Central memory CD8-positive, alpha-beta T cell (primary cell): ENCODE measurements at regions not wholly inside any gene's neighbourhood (a gene's known extent, or its start where the extent isn't known, plus 50 kb on each side); places are given as distances from the start of the nearest gene placed in this dataset.

Experiments used
- ATAC-seq: fragments of 150-1000 bp; cut with Tn5 transposase; replicated peaks from 2 replicates; pipeline ENCODE4 v1.10.0; 2022; ENCODE audit warnings: mild to moderate bottlenecking, moderate FRiP score, moderate number of reproducible peaks; ENCODE audit not compliant: poor library complexity, severe bottlenecking; ENCODE audit errors: extremely low read depth
- DNase-seq, 2 donors: peaks; one replicate each; pipeline ENCODE4 v3.0.0; 2021; ENCODE audit warnings: low spot score in 2 of 2
- H3K27ac Mint-ChIP-seq: one replicate; pipeline ENCODE4 v1.8.0; 2022; ENCODE audit warnings: low read depth, mild to moderate bottlenecking, moderate library complexity, mixed read lengths
- H3K27me3 Mint-ChIP-seq: one replicate; pipeline ENCODE4 v1.8.0; 2022; ENCODE audit warnings: mixed read lengths
- H3K36me3 Mint-ChIP-seq: one replicate; pipeline ENCODE4 v1.8.0; 2022; ENCODE audit warnings: mild to moderate bottlenecking, moderate library complexity, mixed read lengths; ENCODE audit not compliant: insufficient read depth
- H3K4me1 Mint-ChIP-seq: one replicate; pipeline ENCODE4 v1.8.0; 2022; ENCODE audit warnings: mixed read lengths
- H3K4me3 Mint-ChIP-seq: one replicate; pipeline ENCODE4 v1.8.0; 2022; ENCODE audit warnings: mild to moderate bottlenecking, moderate library complexity, mixed read lengths
- H3K9me3 Mint-ChIP-seq: one replicate; pipeline ENCODE4 v1.8.0; 2022; ENCODE audit warnings: mixed read lengths

GRCh38 chr22:49291169-49291568 is 536.5 kb downstream of the BRD1 start:
- H3K27ac Mint-ChIP-seq: no peak overlapping the region
- DNase-seq (no peak), ATAC-seq (no peak)
- H3K9me3 Mint-ChIP-seq: peaks cover 7% of the 10 kb centered on the region
- H3K4me3 Mint-ChIP-seq: no peak overlapping the region
- H3K4me1 Mint-ChIP-seq: no peaks in the 10 kb centered on the region
- peaks cover 2% of the 10 kb centered on the region for H3K36me3 Mint-ChIP-seq
- peaks cover 12% of the 10 kb centered on the region for H3K27me3 Mint-ChIP-seq

- no peak overlapping the region for H3K4me3 Mint-ChIP-seq
- peaks cover 2% of the 10 kb centered on the region for H3K36me3 Mint-ChIP-seq
- ATAC-seq (no peak), DNase-seq (no peak)
- peaks cover 7% of the 10 kb centered on the region for H3K9me3 Mint-ChIP-seq
- peaks cover 8% of the 10 kb centered on the region for H3K27me3 Mint-ChIP-seq
- no peak overlapping the region for H3K27ac Mint-ChIP-seq
- H3K4me1 Mint-ChIP-seq: no peaks in the 10 kb centered on the region
These were observed 537.0 kb downstream of the BRD1 start for GRCh38 chr22:49290711-49291110.

DNA sequence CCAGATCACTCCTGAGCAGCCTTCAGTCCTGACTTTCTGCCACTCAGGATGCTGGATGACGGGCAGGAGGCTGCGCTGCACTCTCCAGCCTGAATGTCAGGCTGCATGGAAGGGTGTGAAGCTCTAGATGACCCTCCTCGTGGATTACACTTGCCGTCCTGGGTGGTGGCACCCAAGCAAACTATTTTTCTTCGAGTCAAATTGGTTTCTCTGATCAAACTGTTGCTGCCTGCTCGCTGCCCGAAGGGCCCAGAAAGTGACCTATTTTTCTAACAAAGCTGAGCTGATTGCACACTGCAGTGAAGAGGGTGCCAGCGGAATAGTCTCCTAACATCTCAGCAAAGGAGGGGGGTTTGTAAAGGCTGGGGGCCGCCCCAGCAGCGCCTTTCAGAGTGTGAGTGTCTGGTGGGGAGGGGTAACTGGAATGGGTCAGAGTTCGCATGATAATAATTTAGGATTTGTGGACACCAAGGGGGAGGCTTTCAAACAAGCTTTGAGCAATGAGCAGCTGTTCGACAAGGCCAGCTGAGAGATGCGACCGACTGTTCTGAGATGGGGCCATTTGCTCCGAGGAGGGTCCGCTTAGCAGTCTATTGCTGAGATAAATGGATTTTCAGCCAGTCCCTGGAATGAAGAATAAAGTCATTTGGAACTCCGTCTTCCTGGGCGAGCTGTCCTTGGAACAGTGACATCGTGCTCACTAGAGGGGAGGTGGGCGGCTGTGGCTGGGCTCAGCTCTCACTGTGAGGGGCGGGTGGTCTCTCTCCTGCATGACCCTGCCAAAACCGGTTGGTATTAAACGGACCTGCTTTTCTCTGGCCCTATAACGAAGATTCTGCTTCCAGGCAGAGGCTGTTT is 537.6 kb downstream of the BRD1 start:
- peaks cover 2% of the 10 kb centered on the region for H3K36me3 Mint-ChIP-seq
- H3K27ac Mint-ChIP-seq: no peak overlapping the region
- H3K4me1 Mint-ChIP-seq: no peaks in the 10 kb centered on the region
- DNase-seq: no peak
- no peak for ATAC-seq
- H3K9me3 Mint-ChIP-seq: peaks cover 7% of the 10 kb centered on the region
- peaks cover 5% of the 10 kb centered on the region for H3K27me3 Mint-ChIP-seq
- no peak overlapping the region for H3K4me3 Mint-ChIP-seq

GRCh38 chr22:49286181-49286760 is 541.4 kb downstream of the BRD1 start:
- no peaks in the 10 kb centered on the region for H3K9me3 Mint-ChIP-seq
- DNase-seq (no peak), ATAC-seq (no peak)
- no peaks in the 10 kb centered on the region for H3K4me1 Mint-ChIP-seq
- no peaks in the 10 kb centered on the region for H3K36me3 Mint-ChIP-seq
- no peak overlapping the region for H3K27ac Mint-ChIP-seq
- H3K27me3 Mint-ChIP-seq: peaks cover 42% of the 10 kb centered on the region
- no peak overlapping the region for H3K4me3 Mint-ChIP-seq

DNA sequence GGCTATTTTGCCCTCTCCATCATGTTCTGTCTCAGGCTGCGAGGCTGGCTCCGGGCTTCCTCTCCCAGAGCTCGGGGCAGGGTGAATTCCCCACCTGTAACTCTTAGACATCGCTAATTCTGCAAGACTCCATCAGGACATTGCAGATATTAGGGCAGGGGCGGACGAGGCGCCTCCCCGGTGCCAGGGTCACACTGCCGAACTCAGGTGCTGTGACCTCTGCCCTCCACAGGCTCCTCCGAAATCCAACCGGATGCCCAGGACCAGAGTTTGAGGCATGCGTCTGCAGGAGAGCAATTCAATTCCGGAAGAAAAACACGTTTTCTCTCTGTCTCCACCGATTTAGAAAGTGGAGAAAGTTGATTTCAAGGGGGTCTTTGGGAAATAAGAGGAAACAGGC is 542.7 kb downstream of the BRD1 start:
- Mint-ChIP-seq H3K27ac (no peak overlapping the region), H3K27me3 (peaks cover 55% of the 10 kb centered on the region), H3K4me1 (no peaks in the 10 kb centered on the region), H3K36me3 (no peaks in the 10 kb centered on the region), H3K4me3 (no peak overlapping the region), H3K9me3 (peaks cover 8% of the 10 kb centered on the region)
- ATAC-seq (no peak), DNase-seq (no peak)

GRCh38 chr22:49284056-49284784 is 543.5 kb downstream of the BRD1 start:
- H3K4me3 Mint-ChIP-seq: no peak overlapping the region
- H3K4me1 Mint-ChIP-seq: no peaks in the 10 kb centered on the region
- no peak for DNase-seq
- no peak for ATAC-seq
- H3K36me3 Mint-ChIP-seq: no peaks in the 10 kb centered on the region
- peaks cover 9% of the 10 kb centered on the region for H3K9me3 Mint-ChIP-seq
- peaks cover 55% of the 10 kb centered on the region for H3K27me3 Mint-ChIP-seq
- H3K27ac Mint-ChIP-seq: no peak overlapping the region

- no peak for ATAC-seq
- Mint-ChIP-seq H3K4me3 (no peak overlapping the region), H3K9me3 (peaks cover 9% of the 10 kb centered on the region), H3K27me3 (peaks cover 55% of the 10 kb centered on the region), H3K4me1 (no peaks in the 10 kb centered on the region), H3K36me3 (no peaks in the 10 kb centered on the region), H3K27ac (no peak overlapping the region)
- DNase-seq: no peak
These were observed 545.1 kb downstream of the BRD1 start for GRCh38 chr22:49282596-49282995.

DNA sequence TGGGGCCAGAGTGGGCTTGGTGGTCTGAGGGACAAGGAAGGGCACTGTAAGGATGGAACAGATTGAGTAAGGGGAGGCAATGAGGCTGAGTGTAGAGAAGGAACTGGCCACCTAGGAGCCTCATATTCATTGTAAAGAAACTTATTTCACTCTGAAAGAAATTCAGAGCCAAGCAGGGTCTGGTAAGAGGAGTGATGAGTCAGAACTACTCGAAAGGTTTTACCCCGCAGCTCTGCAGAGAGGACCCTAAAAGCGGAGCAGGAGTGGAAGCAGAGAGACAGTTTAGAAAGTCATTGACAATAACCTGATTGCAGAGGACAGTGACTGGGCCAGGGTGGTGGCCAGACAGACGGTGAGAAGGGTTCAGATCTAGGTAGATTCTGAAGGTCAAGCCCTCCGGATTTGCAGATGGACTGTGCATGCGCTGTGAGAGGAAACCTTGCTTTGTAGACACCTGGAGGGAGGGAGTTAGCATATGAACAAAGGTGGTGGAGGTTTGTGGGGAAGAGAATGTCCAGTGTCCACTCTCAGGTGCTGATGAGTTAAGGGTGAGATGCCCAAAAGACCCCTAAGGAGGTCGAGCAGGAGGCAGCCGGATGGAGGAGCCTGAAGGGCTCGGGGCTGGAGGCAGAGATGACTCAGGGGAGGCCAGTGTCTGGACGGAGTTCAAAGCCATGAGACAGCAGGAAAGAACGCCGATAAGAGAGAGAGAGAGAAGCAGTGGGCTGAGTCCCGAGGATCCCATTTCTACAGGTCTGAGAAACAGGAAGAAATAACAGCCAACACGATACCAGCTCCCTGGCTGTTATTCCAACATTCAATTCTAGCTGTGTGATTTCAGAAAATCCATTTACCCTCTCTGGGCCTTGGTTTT is 546.0 kb downstream of the BRD1 start:
- Mint-ChIP-seq H3K4me3 (no peak overlapping the region), H3K36me3 (no peaks in the 10 kb centered on the region), H3K4me1 (no peaks in the 10 kb centered on the region), H3K27ac (no peak overlapping the region), H3K9me3 (peaks cover 9% of the 10 kb centered on the region), H3K27me3 (peaks cover 55% of the 10 kb centered on the region)
- ATAC-seq (no peak), DNase-seq (no peak)

- no peaks in the 10 kb centered on the region for H3K4me1 Mint-ChIP-seq
- peaks cover 50% of the 10 kb centered on the region for H3K27me3 Mint-ChIP-seq
- H3K9me3 Mint-ChIP-seq: peaks cover 9% of the 10 kb centered on the region
- DNase-seq (no peak), ATAC-seq (no peak)
- no peaks in the 10 kb centered on the region for H3K36me3 Mint-ChIP-seq
- no peak overlapping the region for H3K27ac Mint-ChIP-seq
- H3K4me3 Mint-ChIP-seq: no peak overlapping the region
These were observed 549.3 kb downstream of the BRD1 start for GRCh38 chr22:49278340-49278739.

GRCh38 chr22:49276567-49276966 is 551.1 kb downstream of the BRD1 start:
- H3K4me3 Mint-ChIP-seq: no peak overlapping the region
- no peaks in the 10 kb centered on the region for H3K4me1 Mint-ChIP-seq
- H3K27me3 Mint-ChIP-seq: peaks cover 45% of the 10 kb centered on the region
- ATAC-seq: no peak
- peaks cover 9% of the 10 kb centered on the region for H3K9me3 Mint-ChIP-seq
- DNase-seq: no peak
- H3K27ac Mint-ChIP-seq: no peak overlapping the region
- no peaks in the 10 kb centered on the region for H3K36me3 Mint-ChIP-seq

DNA sequence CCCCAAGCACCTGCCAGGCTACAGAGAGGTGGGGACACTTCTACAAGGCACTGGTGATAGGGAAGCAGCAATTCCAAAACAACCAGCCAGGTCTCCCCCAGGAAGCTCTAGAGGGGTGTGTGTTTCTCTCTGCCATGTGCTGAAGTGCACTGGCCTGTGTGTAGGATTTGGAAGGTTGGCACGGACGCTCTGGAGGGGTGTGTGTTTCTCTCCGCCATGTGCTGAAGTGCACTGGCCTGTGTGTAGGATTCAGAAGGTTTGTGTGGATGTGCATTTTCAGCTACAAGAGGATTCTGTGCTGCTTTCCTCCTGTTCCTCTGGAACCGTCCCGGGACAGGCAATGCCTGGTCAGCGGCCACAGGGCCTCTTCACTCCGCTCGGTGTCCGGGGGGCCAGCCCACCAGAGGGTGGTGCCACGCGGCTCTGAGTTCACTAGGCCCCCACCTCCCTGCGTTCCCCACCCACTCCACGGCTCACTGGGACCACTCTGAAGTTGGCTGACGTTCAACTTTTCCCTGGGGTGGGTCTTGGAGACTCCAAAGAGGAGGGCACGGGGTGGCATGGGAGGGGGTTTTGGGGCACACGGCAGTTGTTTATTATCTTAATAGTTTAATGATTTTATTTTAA is 552.8 kb downstream of the BRD1 start:
- DNase-seq (no peak), ATAC-seq (no peak)
- Mint-ChIP-seq H3K27me3 (peaks cover 44% of the 10 kb centered on the region), H3K4me3 (no peak overlapping the region), H3K36me3 (no peaks in the 10 kb centered on the region), H3K27ac (no peak overlapping the region), H3K4me1 (no peaks in the 10 kb centered on the region), H3K9me3 (peaks cover under 1% of the 10 kb centered on the region)
